ENCODE measurements at regions not wholly inside any gene's neighbourhood (a gene's known extent, or its start where the extent isn't known, plus 50 kb on each side); places are given as distances from the start of the nearest gene placed in this dataset.
A peak's percentile ranks its signal among the peaks of the same experiment; 100 is the strongest.

- intact Hi-C loops (cut with DNase I), result no loop called here
- H3K4me3 ChIP-seq, result no peak overlapping the region
- H3K27me3 ChIP-seq, result no peaks in the 10 kb centered on the region
- H3K9me3 ChIP-seq, result no peaks in the 10 kb centered on the region
- no peak overlapping the region for H3K27ac ChIP-seq
- WGBS, 2 donors, result 73 to 78% methylated on average over 6 of the region's 6 CpGs
- no peak for ATAC-seq
- TF ChIP-seq CTCF (IDR thresholded peaks at IDR 0.05), result no peak
- H3K36me3 ChIP-seq, result no peaks in the 10 kb centered on the region
- no peaks in the 10 kb centered on the region for H3K4me1 ChIP-seq
- FAIRE-seq, result no peak
- DNase-seq, result no peak
Observed at GRCh38 chr9:96129747-96130146, 172.2 kb downstream of the HSD17B3 start.

- intact Hi-C loops (cut with DNase I), result no loop called here
- Histone ChIP-seq H3K4me1 (no peaks in the 10 kb centered on the region), H3K36me3 (no peaks in the 10 kb centered on the region), H3K4me3 (no peak overlapping the region), H3K27me3 (no peaks in the 10 kb centered on the region), H3K9me3 (no peaks in the 10 kb centered on the region), H3K27ac (no peak overlapping the region)
- FAIRE-seq (no peak), DNase-seq (no peak), ATAC-seq (no peak)
- 41 to 56% methylated on average over 2 of the region's 2 CpGs for WGBS, 2 donors
- no peak for TF ChIP-seq CTCF (IDR thresholded peaks at IDR 0.05)
Observed at GRCh38 chr9:96128880-96129279, 173.1 kb downstream of the HSD17B3 start.

GRCh38 chr9:96126321-96126881 lies 175.6 kb downstream of the HSD17B3 start:
- WGBS, 2 donors, result 67 to 71% methylated on average over 21 of the region's 21 CpGs
- H3K4me3 ChIP-seq, result no peak overlapping the region
- H3K4me1 ChIP-seq, result no peaks in the 10 kb centered on the region
- DNase-seq (peak in 1 of 6 donors; percentile 54), FAIRE-seq (no peak), ATAC-seq (no peak)
- no peak overlapping the region for H3K27ac ChIP-seq
- H3K9me3 ChIP-seq, result no peaks in the 10 kb centered on the region
- TF ChIP-seq CTCF (IDR thresholded peaks at IDR 0.05), result no peak
- no peaks in the 10 kb centered on the region for H3K36me3 ChIP-seq
- intact Hi-C loops (cut with DNase I), result no loop called here
- no peaks in the 10 kb centered on the region for H3K27me3 ChIP-seq

- H3K9me3 ChIP-seq, result no peaks in the 10 kb centered on the region
- WGBS, 2 donors, result 79 to 82% methylated on average over 3 of the region's 3 CpGs
- H3K27ac ChIP-seq, result no peak overlapping the region
- no peak for TF ChIP-seq CTCF (IDR thresholded peaks at IDR 0.05)
- ATAC-seq, result no peak
- H3K4me1 ChIP-seq, result no peaks in the 10 kb centered on the region
- intact Hi-C loops (cut with DNase I), result no loop called here
- no peak for FAIRE-seq
- H3K4me3 ChIP-seq, result no peak overlapping the region
- H3K36me3 ChIP-seq, result no peaks in the 10 kb centered on the region
- H3K27me3 ChIP-seq, result no peaks in the 10 kb centered on the region
- no peak for DNase-seq
Observed at GRCh38 chr9:96125624-96126023, 176.4 kb downstream of the HSD17B3 start.

- peak overlapping the region in 1 of 4 donors; percentile 49 for H3K27ac ChIP-seq
- 75 to 83% methylated on average over 3 of the region's 3 CpGs for WGBS, 2 donors
Observed at GRCh38 chr9:96122751-96123150, 179.2 kb downstream of the HSD17B3 start.

More at GRCh38 chr9:96122751-96123150, 179.2 kb downstream of the HSD17B3 start:
- FAIRE-seq, result no peak
- ATAC-seq, result peak in 2 of 4 donors; percentile 60 to 61
- no peak for DNase-seq
- H3K4me3 ChIP-seq, result no peak overlapping the region
- H3K36me3 ChIP-seq, result no peaks in the 10 kb centered on the region
- no peaks in the 10 kb centered on the region for H3K27me3 ChIP-seq
- H3K4me1 ChIP-seq, result peaks cover 4 to 12% (median 5%) of the 10 kb centered on the region in 3 donors
- intact Hi-C loops (cut with DNase I), result no loop called here
- no peak for TF ChIP-seq CTCF (IDR thresholded peaks at IDR 0.05)
- H3K9me3 ChIP-seq, result no peaks in the 10 kb centered on the region
